ENCODE measurements at regions not wholly inside any gene's neighbourhood (a gene's known extent, or its start where the extent isn't known, plus 50 kb on each side); places are given as distances from the start of the nearest gene placed in this dataset.

DNA sequence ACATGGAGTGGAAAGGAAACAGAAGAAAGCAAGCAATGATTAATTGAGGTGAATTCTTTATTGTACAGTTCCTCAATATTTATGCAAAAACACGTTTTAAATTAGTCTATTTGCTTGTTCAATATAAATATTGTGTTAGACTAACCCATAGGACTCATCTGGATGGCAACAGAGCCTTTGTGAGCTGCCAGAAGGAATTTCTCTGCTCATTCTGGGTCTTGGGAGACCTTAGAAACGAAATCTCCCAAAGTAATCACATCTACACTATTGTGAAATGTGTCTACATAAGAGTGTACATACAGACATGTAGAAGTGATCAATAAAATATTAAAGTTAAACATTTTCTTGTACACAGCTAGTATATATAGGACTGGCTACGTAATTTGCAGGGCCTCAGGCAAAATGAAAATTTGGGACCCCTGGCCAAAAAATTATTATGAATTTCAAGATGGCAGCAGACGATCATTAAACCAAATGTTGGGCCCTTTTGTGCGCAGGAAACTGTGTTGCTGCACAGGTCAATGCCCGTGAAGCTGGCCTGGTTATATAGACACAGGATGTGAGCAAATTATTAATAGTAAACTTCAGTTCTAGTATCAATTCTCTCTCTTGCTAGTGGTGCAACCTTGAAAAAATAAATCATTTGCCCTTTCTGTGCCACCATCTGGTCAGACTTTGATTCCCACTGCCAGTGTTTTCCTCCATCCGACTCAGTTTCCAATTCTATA, 83.3 kb downstream of the MINAR1 start:
- Mint-ChIP-seq H3K4me1 (ENCODE audit: unreplicated experiment) (no peaks in the 10 kb centered on the region), H3K36me3 (ENCODE audit: low read depth, unreplicated experiment) (no peaks in the 10 kb centered on the region), H3K27me3 (ENCODE audit: unreplicated experiment) (no peaks in the 10 kb centered on the region), H3K9me3 (ENCODE audit: unreplicated experiment) (no peaks in the 10 kb centered on the region), H3K27ac (ENCODE audit: unreplicated experiment) (no peak overlapping the region), H3K4me3 (ENCODE audit: unreplicated experiment) (no peak overlapping the region)
- no peak for DNase-seq (ENCODE audit: low spot score)
- TF ChIP-seq, protein P1, sequence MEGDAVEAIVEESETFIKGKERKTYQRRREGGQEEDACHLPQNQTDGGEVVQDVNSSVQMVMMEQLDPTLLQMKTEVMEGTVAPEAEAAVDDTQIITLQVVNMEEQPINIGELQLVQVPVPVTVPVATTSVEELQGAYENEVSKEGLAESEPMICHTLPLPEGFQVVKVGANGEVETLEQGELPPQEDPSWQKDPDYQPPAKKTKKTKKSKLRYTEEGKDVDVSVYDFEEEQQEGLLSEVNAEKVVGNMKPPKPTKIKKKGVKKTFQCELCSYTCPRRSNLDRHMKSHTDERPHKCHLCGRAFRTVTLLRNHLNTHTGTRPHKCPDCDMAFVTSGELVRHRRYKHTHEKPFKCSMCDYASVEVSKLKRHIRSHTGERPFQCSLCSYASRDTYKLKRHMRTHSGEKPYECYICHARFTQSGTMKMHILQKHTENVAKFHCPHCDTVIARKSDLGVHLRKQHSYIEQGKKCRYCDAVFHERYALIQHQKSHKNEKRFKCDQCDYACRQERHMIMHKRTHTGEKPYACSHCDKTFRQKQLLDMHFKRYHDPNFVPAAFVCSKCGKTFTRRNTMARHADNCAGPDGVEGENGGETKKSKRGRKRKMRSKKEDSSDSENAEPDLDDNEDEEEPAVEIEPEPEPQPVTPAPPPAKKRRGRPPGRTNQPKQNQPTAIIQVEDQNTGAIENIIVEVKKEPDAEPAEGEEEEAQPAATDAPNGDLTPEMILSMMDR (IDR thresholded peaks at IDR 0.05; ENCODE audit: unreplicated experiment), result no peak

DNA sequence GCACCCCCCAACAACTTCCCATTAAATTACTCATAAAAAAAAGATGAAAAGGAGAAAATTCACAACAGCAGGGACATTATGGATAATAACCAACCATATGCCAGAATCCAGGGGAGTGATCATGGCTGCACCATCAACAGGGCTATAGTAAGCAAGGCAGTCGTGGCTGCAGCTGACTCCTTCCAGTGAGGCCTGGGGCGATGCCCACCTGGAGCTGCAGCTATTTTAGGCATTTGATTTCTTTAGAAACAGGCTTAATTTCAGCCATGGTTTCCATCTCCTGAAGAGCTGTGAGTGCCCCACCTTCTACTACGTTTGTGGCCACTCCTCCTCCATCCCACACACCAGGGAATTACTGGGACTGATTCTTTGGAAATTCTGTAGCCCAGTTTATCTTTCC, 84.0 kb downstream of the MINAR1 start:
- DNase-seq (ENCODE audit: low spot score), result no peak
- TF ChIP-seq, protein P1 (IDR thresholded peaks at IDR 0.05; ENCODE audit: unreplicated experiment), result no peak
- Mint-ChIP-seq H3K36me3 (ENCODE audit: low read depth, unreplicated experiment) (no peaks in the 10 kb centered on the region), H3K4me3 (ENCODE audit: unreplicated experiment) (no peak overlapping the region), H3K27ac (ENCODE audit: unreplicated experiment) (no peak overlapping the region), H3K9me3 (ENCODE audit: unreplicated experiment) (no peaks in the 10 kb centered on the region), H3K4me1 (ENCODE audit: unreplicated experiment) (no peaks in the 10 kb centered on the region), H3K27me3 (ENCODE audit: unreplicated experiment) (no peaks in the 10 kb centered on the region)

DNA sequence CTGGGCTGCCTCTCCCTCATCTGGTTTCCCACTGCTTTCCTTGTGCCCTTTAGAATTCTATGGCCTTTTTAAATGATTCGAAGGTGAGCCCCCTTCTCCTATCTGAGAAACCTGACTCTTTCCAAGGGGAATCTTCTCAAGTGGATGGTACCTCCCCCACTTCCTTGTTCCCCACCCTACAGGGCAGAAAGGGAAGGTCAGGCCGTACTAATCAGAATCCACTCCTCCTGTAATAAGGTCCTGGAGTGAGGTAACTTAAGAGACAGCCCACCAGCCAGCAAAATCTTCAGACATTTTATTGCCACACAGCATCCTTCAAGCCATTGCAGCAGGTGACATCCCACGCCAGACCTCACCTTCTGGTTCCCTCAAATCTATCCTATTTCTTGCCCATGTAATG, 84.5 kb downstream of the MINAR1 start:
- H3K27ac Mint-ChIP-seq (ENCODE audit: unreplicated experiment), result no peak overlapping the region
- no peak for DNase-seq (ENCODE audit: low spot score)

DNA sequence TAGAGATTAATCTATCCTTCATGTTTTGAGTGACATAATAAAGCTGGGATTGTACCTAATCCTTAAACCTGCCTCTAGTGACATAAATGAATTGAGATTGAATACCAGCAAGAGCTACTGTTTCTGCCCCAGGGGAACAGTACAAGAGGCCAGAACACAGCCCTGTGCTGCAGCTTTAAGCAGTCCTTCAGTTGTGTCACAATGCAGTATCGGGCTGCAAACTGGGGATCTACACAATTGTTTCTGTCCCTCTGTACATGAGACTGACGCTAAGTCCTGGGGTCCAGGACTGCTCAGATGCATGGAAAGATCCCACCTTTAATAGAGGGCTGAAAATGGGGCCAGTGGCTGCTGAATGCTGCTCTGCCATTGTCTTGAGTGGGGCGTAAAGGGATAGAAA, 87.5 kb downstream of the MINAR1 start:
- DNase-seq (ENCODE audit: low spot score), result no peak
- no peak overlapping the region for H3K27ac Mint-ChIP-seq (ENCODE audit: unreplicated experiment)
- H3K27me3 Mint-ChIP-seq (ENCODE audit: unreplicated experiment), result no peaks in the 10 kb centered on the region
- no peak overlapping the region for H3K4me3 Mint-ChIP-seq (ENCODE audit: unreplicated experiment)
- no peaks in the 10 kb centered on the region for H3K9me3 Mint-ChIP-seq (ENCODE audit: unreplicated experiment)
- no peaks in the 10 kb centered on the region for H3K36me3 Mint-ChIP-seq (ENCODE audit: low read depth, unreplicated experiment)
- no peaks in the 10 kb centered on the region for H3K4me1 Mint-ChIP-seq (ENCODE audit: unreplicated experiment)
- TF ChIP-seq, protein P1 (IDR thresholded peaks at IDR 0.05; ENCODE audit: unreplicated experiment), result no peak

More for the DNA sequence above, 84.5 kb downstream of the MINAR1 start:
- TF ChIP-seq, protein P1 (IDR thresholded peaks at IDR 0.05; ENCODE audit: unreplicated experiment), result no peak
- H3K4me3 Mint-ChIP-seq (ENCODE audit: unreplicated experiment), result no peak overlapping the region
- no peaks in the 10 kb centered on the region for H3K36me3 Mint-ChIP-seq (ENCODE audit: low read depth, unreplicated experiment)
- H3K9me3 Mint-ChIP-seq (ENCODE audit: unreplicated experiment), result no peaks in the 10 kb centered on the region
- H3K27me3 Mint-ChIP-seq (ENCODE audit: unreplicated experiment), result no peaks in the 10 kb centered on the region
- no peaks in the 10 kb centered on the region for H3K4me1 Mint-ChIP-seq (ENCODE audit: unreplicated experiment)

DNA sequence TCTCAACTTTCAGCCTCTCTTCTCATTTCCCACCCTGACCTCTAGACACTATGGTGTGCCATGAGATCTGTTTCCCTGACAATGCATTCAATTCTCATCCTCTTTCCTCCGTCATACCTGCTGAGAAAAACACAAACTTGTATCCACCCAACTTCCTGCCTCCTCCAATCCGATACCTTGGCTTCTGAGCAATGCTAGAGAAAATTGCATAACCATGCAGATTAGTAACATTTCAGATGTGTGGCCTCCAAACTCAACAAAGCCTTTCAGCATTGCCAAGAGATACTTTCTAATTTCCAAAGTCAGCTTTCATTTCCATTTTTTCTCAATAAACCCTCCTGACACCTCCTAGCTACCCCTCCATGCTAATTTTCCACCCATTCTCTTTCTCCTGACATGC, 88.5 kb downstream of the MINAR1 start:
- Mint-ChIP-seq H3K4me3 (ENCODE audit: unreplicated experiment) (no peak overlapping the region), H3K36me3 (ENCODE audit: low read depth, unreplicated experiment) (no peaks in the 10 kb centered on the region), H3K27ac (ENCODE audit: unreplicated experiment) (no peak overlapping the region), H3K27me3 (ENCODE audit: unreplicated experiment) (no peaks in the 10 kb centered on the region), H3K4me1 (ENCODE audit: unreplicated experiment) (no peaks in the 10 kb centered on the region), H3K9me3 (ENCODE audit: unreplicated experiment) (no peaks in the 10 kb centered on the region)
- TF ChIP-seq, protein P1 (IDR thresholded peaks at IDR 0.05; ENCODE audit: unreplicated experiment), result no peak
- DNase-seq (ENCODE audit: low spot score), result no peak

Data from endothelial cell (in vitro differentiated cells).